ENCODE measurements at regions not wholly inside any gene's neighbourhood (a gene's known extent, or its start where the extent isn't known, plus 50 kb on each side); places are given as distances from the start of the nearest gene placed in this dataset.
A peak's percentile ranks its signal among the peaks of the same experiment; 100 is the strongest.

DNA sequence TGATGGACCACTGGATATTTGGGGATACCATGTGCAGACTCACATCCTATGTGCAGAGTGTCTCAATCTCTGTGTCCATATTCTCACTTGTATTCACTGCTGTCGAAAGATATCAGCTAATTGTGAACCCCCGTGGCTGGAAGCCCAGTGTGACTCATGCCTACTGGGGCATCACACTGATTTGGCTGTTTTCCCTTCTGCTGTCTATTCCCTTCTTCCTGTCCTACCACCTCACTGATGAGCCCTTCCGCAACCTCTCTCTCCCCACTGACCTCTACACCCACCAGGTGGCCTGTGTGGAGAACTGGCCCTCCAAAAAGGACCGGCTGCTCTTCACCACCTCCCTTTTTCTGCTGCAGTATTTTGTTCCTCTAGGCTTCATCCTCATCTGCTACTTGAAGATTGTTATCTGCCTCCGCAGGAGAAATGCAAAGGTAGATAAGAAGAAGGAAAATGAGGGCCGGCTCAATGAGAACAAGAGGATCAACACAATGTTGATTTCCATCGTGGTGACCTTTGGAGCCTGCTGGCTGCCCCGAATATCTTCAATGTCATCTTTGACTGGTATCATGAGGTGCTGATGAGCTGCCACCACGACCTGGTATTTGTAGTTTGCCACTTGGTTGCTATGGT is 54.5 kb upstream of the HNRNPA0 start:
- H3K9me3 Mint-ChIP-seq = peaks cover 0 to 2% (median 0%) of the 10 kb centered on the region in 9 donors
- peaks cover 2 to 18% (median 13%) of the 10 kb centered on the region in 3 donors for H3K36me3 Mint-ChIP-seq
- H3K27me3 Mint-ChIP-seq = no peaks in the 10 kb centered on the region
- peak overlapping the region in 1 of 10 donors; percentile 4 for H3K27ac Mint-ChIP-seq
- no peak overlapping the region for H3K4me3 Mint-ChIP-seq
- peaks cover 0 to 8% (median under 1%) of the 10 kb centered on the region in 4 donors for H3K4me1 Mint-ChIP-seq
- DNase-seq (no peak), ATAC-seq (no peak)
- POLR2A ChIA-PET = no interaction called here

DNA sequence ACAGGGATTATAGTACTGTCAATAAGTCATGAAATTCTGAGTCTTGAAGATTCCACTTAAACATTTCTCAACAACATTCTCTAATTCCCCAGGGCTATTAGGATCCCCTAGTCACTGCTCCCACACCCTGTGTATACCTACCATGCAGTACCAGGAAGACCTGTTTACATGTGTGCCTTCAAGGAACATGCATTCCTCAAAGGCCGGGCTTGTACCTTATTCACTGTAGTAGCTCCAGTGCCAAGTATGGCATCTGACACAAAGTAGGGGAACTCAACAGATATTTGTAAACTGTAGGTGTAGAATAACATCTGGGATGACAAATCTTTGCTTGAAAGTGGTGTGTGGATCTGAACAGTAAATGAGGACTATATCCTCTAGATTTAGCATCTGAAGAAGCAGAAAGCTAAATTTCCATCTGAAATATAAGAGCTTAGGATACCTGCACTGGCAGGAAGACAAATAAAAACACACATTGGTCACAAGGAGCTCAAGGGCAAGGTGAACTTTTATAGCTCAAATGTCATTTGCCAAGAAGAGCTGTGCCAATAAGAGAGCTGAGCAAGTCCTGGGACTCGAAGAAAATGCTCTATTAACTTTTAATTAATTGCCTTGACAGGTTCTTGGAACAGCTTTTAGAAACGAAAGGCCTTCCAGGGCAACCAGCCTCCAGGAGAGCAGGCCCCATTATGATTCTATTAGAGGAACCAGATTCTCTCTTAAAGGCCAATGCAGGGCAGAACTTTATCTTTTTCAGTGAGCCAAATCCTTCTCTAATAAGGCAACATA is 52.3 kb upstream of the MYOT start:
- POLR2A ChIA-PET = no interaction called here
- Mint-ChIP-seq H3K36me3 (peaks cover 8 to 27% (median 19%) of the 10 kb centered on the region in 3 donors), H3K4me1 (peaks cover 0 to 2% (median 0%) of the 10 kb centered on the region in 4 donors), H3K27me3 (no peaks in the 10 kb centered on the region), H3K27ac (no peak overlapping the region), H3K9me3 (peaks cover 0 to 2% (median 0%) of the 10 kb centered on the region in 9 donors), H3K4me3 (no peak overlapping the region)
- no peak for ATAC-seq
- DNase-seq = no peak
